WTC11 (cell line): ENCODE measurements at regions not wholly inside any gene's neighbourhood (a gene's known extent, or its start where the extent isn't known, plus 50 kb on each side); places are given as distances from the start of the nearest gene placed in this dataset.
A peak's percentile ranks its signal among the peaks of the same experiment; 100 is the strongest.

Experiments
- ATAC-seq: fragments of 200-7000 bp; cut with Tn5 transposase; 2 replicates; pipeline ENCODE4 v1.10.0; 2021; ENCODE audit warnings: mild to moderate bottlenecking, moderate library complexity
- CTCF ChIA-PET: fragments of 300-600 bp; sonication (Branson Sonifier 250); formaldehyde crosslinking; loops from one replicate; lab custom pipeline; 2021; ENCODE audit warnings: antibody characterized with exemption; lab: Charles Lee
- POLR2A ChIA-PET: fragments of 350-600 bp; sonication (Branson Sonifier 250); formaldehyde crosslinking; loops from one replicate; lab custom pipeline; 2021; ENCODE audit warnings: antibody characterized with exemption; lab: Charles Lee
- DNase-seq: peaks from one replicate; pipeline ENCODE4 v3.0.0; 2021; ENCODE audit warnings: low spot score
- H3K27ac Mint-ChIP-seq: 2 replicates; pipeline ENCODE4 v1.8.0; 2021; ENCODE audit warnings: mixed read lengths
- H3K27me3 Mint-ChIP-seq: 2 replicates; pipeline ENCODE4 v1.8.0; 2021; ENCODE audit warnings: low read depth, mild to moderate bottlenecking, moderate library complexity, mixed read lengths
- H3K36me3 Mint-ChIP-seq: 2 replicates; pipeline ENCODE4 v1.8.0; 2021; ENCODE audit warnings: mixed read lengths
- H3K4me1 Mint-ChIP-seq: 2 replicates; pipeline ENCODE4 v1.8.0; 2022; ENCODE audit warnings: mixed read lengths
- H3K4me3 Mint-ChIP-seq: 2 replicates; pipeline ENCODE4 v1.8.0; 2021; ENCODE audit warnings: mild to moderate bottlenecking, moderate library complexity, mixed read lengths
- H3K9me3 Mint-ChIP-seq: 2 replicates; pipeline ENCODE4 v1.8.0; 2021; ENCODE audit warnings: mixed read lengths
- AR ChIP-seq: fragments of 250-450 bp; sonication (Bioruptor Pico); IDR thresholded peaks from 2 replicates; pipeline ENCODE4 v1.9.0; 2021; ENCODE audit warnings: mild to moderate bottlenecking
- ATF2 ChIP-seq: sonication (generic); formaldehyde crosslinking; IDR thresholded peaks from 2 replicates; pipeline ENCODE4 v1.8.1; 2022; ENCODE audit warnings: low read depth, missing genetic modification reagents, borderline replicate concordance
- CTCF ChIP-seq: fragments of 200-600 bp; IDR thresholded peaks from 2 replicates; pipeline ENCODE4 v1.8.0; 2022; ENCODE audit warnings: antibody characterized with exemption
- E2F1 ChIP-seq: sonication (generic); formaldehyde crosslinking; IDR thresholded peaks from 2 replicates; pipeline ENCODE4 v1.8.0; 2022; ENCODE audit warnings: mild to moderate bottlenecking, missing genetic modification reagents
- IRF1 ChIP-seq: sonication (generic); formaldehyde crosslinking; IDR thresholded peaks from 2 replicates; pipeline ENCODE4 v1.8.0; 2023; ENCODE audit warnings: missing genetic modification reagents
- MYBL2 ChIP-seq: sonication (generic); formaldehyde crosslinking; IDR thresholded peaks from 2 replicates; pipeline ENCODE4 v1.8.1; 2023; ENCODE audit warnings: mild to moderate bottlenecking, moderate library complexity, missing genetic modification reagents
- NFATC4 ChIP-seq: fragments of 250-450 bp; sonication (Bioruptor Pico); IDR thresholded peaks from 2 replicates; pipeline ENCODE4 v1.9.0; 2021; ENCODE audit warnings: mild to moderate bottlenecking
- SMAD3 ChIP-seq: sonication (generic); formaldehyde crosslinking; IDR thresholded peaks from 2 replicates; pipeline ENCODE4 v1.8.0; 2022; ENCODE audit warnings: missing genetic modification reagents, mild to moderate bottlenecking, borderline replicate concordance
- STAT6 ChIP-seq: sonication (generic); formaldehyde crosslinking; conservative IDR thresholded peaks from 2 replicates; pipeline ENCODE4 v1.8.1; 2023; ENCODE audit warnings: mild to moderate bottlenecking, low read depth, missing genetic modification reagents, moderate library complexity
- TCF7 ChIP-seq: sonication (generic); formaldehyde crosslinking; IDR thresholded peaks from 2 replicates; pipeline ENCODE4 v1.8.0; 2022; ENCODE audit warnings: mild to moderate bottlenecking, low read depth, missing genetic modification reagents, moderate library complexity
- TEAD1 ChIP-seq: sonication (generic); formaldehyde crosslinking; IDR thresholded peaks from 2 replicates; pipeline ENCODE4 v1.8.0; 2022; ENCODE audit warnings: mild to moderate bottlenecking, missing genetic modification reagents
- TEAD4 ChIP-seq: sonication (generic); formaldehyde crosslinking; IDR thresholded peaks from 2 replicates; pipeline ENCODE4 v1.8.0; 2022; ENCODE audit warnings: mild to moderate bottlenecking, missing genetic modification reagents
- ZMAT4 ChIP-seq: fragments of 250-450 bp; sonication (Bioruptor Pico); IDR thresholded peaks from 2 replicates; pipeline ENCODE4 v1.9.0; 2021; ENCODE audit warnings: mild to moderate bottlenecking
- ZNF121 ChIP-seq: sonication (generic); formaldehyde crosslinking; IDR thresholded peaks from 2 replicates; pipeline ENCODE4 v1.8.0; 2023; ENCODE audit warnings: missing genetic modification reagents
- ZNF219 ChIP-seq: sonication (generic); formaldehyde crosslinking; IDR thresholded peaks from 2 replicates; pipeline ENCODE4 v1.8.0; 2023; ENCODE audit warnings: missing genetic modification reagents, mild to moderate bottlenecking, borderline replicate concordance
- ZNF425 ChIP-seq: fragments of 250-450 bp; sonication (Bioruptor Pico); conservative IDR thresholded peaks from 2 replicates; pipeline ENCODE4 v1.9.0; 2021; ENCODE audit warnings: mild to moderate bottlenecking
- ZSCAN18 ChIP-seq: fragments of 250-450 bp; sonication (Bioruptor Pico); IDR thresholded peaks from 2 replicates; pipeline ENCODE4 v2.1.2; 2022; ENCODE audit warnings: mild to moderate bottlenecking, moderate library complexity

GRCh38 chr1:220372451-220372850 is 100.2 kb upstream of the RAB3GAP2 start:
- Mint-ChIP-seq H3K4me3 (no peak overlapping the region), H3K27me3 (no peaks in the 10 kb centered on the region), H3K36me3 (peaks cover 3% of the 10 kb centered on the region; the same call in 1 of the 2 replicates), H3K9me3 (peaks cover 6% of the 10 kb centered on the region), H3K27ac (no peak overlapping the region), H3K4me1 (peaks cover 35% of the 10 kb centered on the region)
- ChIA-PET POLR2A (no interaction called here), CTCF (interaction anchor here (1.0 to 2.4 kb wide), 12 partner anchors 9 to 404 kb away, joined by 3 to 8 read pairs (median 4); no protein-coding TSS in a partner anchor)
- no peak for ATAC-seq
- no peak for DNase-seq
- no peak for TF ChIP-seq SMAD3 (CRISPR knock-in tag)
- TF ChIP-seq NFATC4 (CRISPR knock-in tag) = no peak

GRCh38 chr1:220371324-220371723 is 99.1 kb upstream of the RAB3GAP2 start:
- no peak overlapping the region for H3K4me3 Mint-ChIP-seq
- peaks cover 10% of the 10 kb centered on the region for H3K9me3 Mint-ChIP-seq
- ATAC-seq = peak; percentile 92

More at GRCh38 chr1:220371324-220371723, 99.1 kb upstream of the RAB3GAP2 start:
- TF ChIP-seq ZMAT4 (no peak), ZNF219 (CRISPR knock-in tag) (no peak), MYBL2 (CRISPR knock-in tag) (no peak), TCF7 (no peak), CTCF (peak; percentile 18; the same call in 1 of the 2 replicates), E2F1 (CRISPR knock-in tag) (no peak), TEAD4 (no peak), ZSCAN18 (no peak), AR (no peak), TEAD1 (CRISPR knock-in tag) (no peak), IRF1 (CRISPR knock-in tag) (no peak), ZNF425 (CRISPR knock-in tag) (no peak), STAT6 (no peak), ATF2 (no peak), ZNF121 (CRISPR knock-in tag) (peak; percentile 66; the same call in 1 of the 2 replicates)
- Mint-ChIP-seq H3K27me3 (no peaks in the 10 kb centered on the region), H3K36me3 (peaks cover 6% of the 10 kb centered on the region; the same call in 1 of the 2 replicates), H3K27ac (no peak overlapping the region), H3K4me1 (peaks cover 35% of the 10 kb centered on the region)
- DNase-seq = peak; percentile 45
- ChIA-PET POLR2A (interaction anchor here (0.7 kb wide), 1 partner anchor 207 kb away, joined by 3 read pairs; no protein-coding TSS in a partner anchor), CTCF (interaction anchor here (1.0 to 2.4 kb wide), 9 partner anchors 10 to 362 kb away, joined by 3 to 8 read pairs (median 5); no protein-coding TSS in a partner anchor)
